ENCODE measurements at regions not wholly inside any gene's neighbourhood (a gene's known extent, or its start where the extent isn't known, plus 50 kb on each side); places are given as distances from the start of the nearest gene placed in this dataset.

- DNase-seq (ENCODE audit: low read depth) (peak; percentile 19), FAIRE-seq (no peak)
- TF ChIP-seq CTCF (IDR thresholded peaks at IDR 0.05; ENCODE audit: insufficient read depth, low read depth, low read length), result no peak
- TF ChIP-seq EZH2 (IDR thresholded peaks at IDR 0.05; ENCODE audit: insufficient read depth, low read length), result no peak
These were observed 327.1 kb downstream of the CMPK2 start for GRCh38 chr2:6538607-6539006.

GRCh38 chr2:6545336-6545735, 320.4 kb downstream of the CMPK2 start:
- DNase-seq (ENCODE audit: low read depth) (no peak), FAIRE-seq (no peak)
- no peaks in the 10 kb centered on the region for H3K79me2 ChIP-seq (ENCODE audit: insufficient read depth, low read length)
- H4K20me1 ChIP-seq (ENCODE audit: insufficient read depth, low read length), result no peaks in the 10 kb centered on the region
- no peak overlapping the region for H3K27ac ChIP-seq (ENCODE audit: low read depth, low read length)
- no peaks in the 10 kb centered on the region for H3K27me3 ChIP-seq (ENCODE audit: insufficient read depth, low read length)
- no peaks in the 10 kb centered on the region for H3K4me1 ChIP-seq (ENCODE audit: insufficient read depth, low read length)
- H3K36me3 ChIP-seq (ENCODE audit: insufficient read depth, low read length), result no peaks in the 10 kb centered on the region
- H3K9me3 ChIP-seq (ENCODE audit: insufficient read depth, low read depth, low read length), result no peaks in the 10 kb centered on the region
- Mint-ChIP-seq H3K27me3 (ENCODE audit: low read depth, unreplicated experiment) (no peaks in the 10 kb centered on the region), H3K4me3 (ENCODE audit: unreplicated experiment) (no peak overlapping the region), H3K36me3 (ENCODE audit: low read depth, unreplicated experiment) (no peaks in the 10 kb centered on the region), H3K4me1 (ENCODE audit: low read depth, unreplicated experiment) (no peaks in the 10 kb centered on the region), H3K9me3 (ENCODE audit: unreplicated experiment) (peaks cover 7% of the 10 kb centered on the region), H3K27ac (ENCODE audit: unreplicated experiment) (no peak overlapping the region)
- H3K4me2 ChIP-seq (ENCODE audit: low read length), result no peak overlapping the region
- H3K4me3 ChIP-seq (ENCODE audit: insufficient read depth, low read depth, low read length), result no peak overlapping the region
- TF ChIP-seq CTCF (IDR thresholded peaks at IDR 0.05; ENCODE audit: insufficient read depth, low read depth, low read length) (no peak), EZH2 (IDR thresholded peaks at IDR 0.05; ENCODE audit: insufficient read depth, low read length) (no peak)
- no peak overlapping the region for H3K9ac ChIP-seq (ENCODE audit: low read length)
- H2AFZ ChIP-seq (ENCODE audit: low read depth, low read length), result no peak overlapping the region

More at GRCh38 chr2:6538607-6539006, 327.1 kb downstream of the CMPK2 start:
- Histone ChIP-seq H3K4me3 (ENCODE audit: insufficient read depth, low read depth, low read length) (no peak overlapping the region), H3K27me3 (ENCODE audit: insufficient read depth, low read length) (no peaks in the 10 kb centered on the region), H3K36me3 (ENCODE audit: insufficient read depth, low read length) (no peaks in the 10 kb centered on the region), H4K20me1 (ENCODE audit: insufficient read depth, low read length) (no peaks in the 10 kb centered on the region), H3K9me3 (ENCODE audit: insufficient read depth, low read depth, low read length) (no peaks in the 10 kb centered on the region), H3K9ac (ENCODE audit: low read length) (no peak overlapping the region), H3K27ac (ENCODE audit: low read depth, low read length) (no peak overlapping the region), H3K4me2 (ENCODE audit: low read length) (no peak overlapping the region), H2AFZ (ENCODE audit: low read depth, low read length) (no peak overlapping the region), H3K4me1 (ENCODE audit: insufficient read depth, low read length) (no peaks in the 10 kb centered on the region), H3K79me2 (ENCODE audit: insufficient read depth, low read length) (no peaks in the 10 kb centered on the region)
- no peaks in the 10 kb centered on the region for H3K36me3 Mint-ChIP-seq (ENCODE audit: low read depth, unreplicated experiment)
- no peak overlapping the region for H3K27ac Mint-ChIP-seq (ENCODE audit: unreplicated experiment)
- no peak overlapping the region for H3K4me3 Mint-ChIP-seq (ENCODE audit: unreplicated experiment)
- peaks cover 2% of the 10 kb centered on the region for H3K9me3 Mint-ChIP-seq (ENCODE audit: unreplicated experiment)
- H3K4me1 Mint-ChIP-seq (ENCODE audit: low read depth, unreplicated experiment), result no peaks in the 10 kb centered on the region
- H3K27me3 Mint-ChIP-seq (ENCODE audit: low read depth, unreplicated experiment), result peaks cover 4% of the 10 kb centered on the region

- FAIRE-seq (no peak), DNase-seq (ENCODE audit: low read depth) (no peak)
- H3K9me3 Mint-ChIP-seq (ENCODE audit: unreplicated experiment), result peaks cover 11% of the 10 kb centered on the region
- H3K4me3 Mint-ChIP-seq (ENCODE audit: unreplicated experiment), result no peak overlapping the region
- Histone ChIP-seq H3K4me3 (ENCODE audit: insufficient read depth, low read depth, low read length) (no peak overlapping the region), H3K36me3 (ENCODE audit: insufficient read depth, low read length) (no peaks in the 10 kb centered on the region), H2AFZ (ENCODE audit: low read depth, low read length) (no peak overlapping the region), H4K20me1 (ENCODE audit: insufficient read depth, low read length) (no peaks in the 10 kb centered on the region), H3K27ac (ENCODE audit: low read depth, low read length) (no peak overlapping the region), H3K79me2 (ENCODE audit: insufficient read depth, low read length) (no peaks in the 10 kb centered on the region), H3K9me3 (ENCODE audit: insufficient read depth, low read depth, low read length) (no peaks in the 10 kb centered on the region), H3K27me3 (ENCODE audit: insufficient read depth, low read length) (no peaks in the 10 kb centered on the region), H3K4me1 (ENCODE audit: insufficient read depth, low read length) (no peaks in the 10 kb centered on the region), H3K9ac (ENCODE audit: low read length) (no peak overlapping the region), H3K4me2 (ENCODE audit: low read length) (no peak overlapping the region)
- TF ChIP-seq CTCF (IDR thresholded peaks at IDR 0.05; ENCODE audit: insufficient read depth, low read depth, low read length), result no peak
- TF ChIP-seq EZH2 (IDR thresholded peaks at IDR 0.05; ENCODE audit: insufficient read depth, low read length), result no peak
- no peaks in the 10 kb centered on the region for H3K36me3 Mint-ChIP-seq (ENCODE audit: low read depth, unreplicated experiment)
- no peaks in the 10 kb centered on the region for H3K4me1 Mint-ChIP-seq (ENCODE audit: low read depth, unreplicated experiment)
- no peaks in the 10 kb centered on the region for H3K27me3 Mint-ChIP-seq (ENCODE audit: low read depth, unreplicated experiment)
- H3K27ac Mint-ChIP-seq (ENCODE audit: unreplicated experiment), result no peak overlapping the region
These were observed 319.9 kb downstream of the CMPK2 start for GRCh38 chr2:6545795-6546194.
